LNCaP clone FGC (cell line): ENCODE measurements at regions not wholly inside any gene's neighbourhood (a gene's known extent, or its start where the extent isn't known, plus 50 kb on each side); places are given as distances from the start of the nearest gene placed in this dataset.

ENCODE experiments used
- DNase-seq: peaks from one replicate; pipeline ENCODE4 v3.0.0-alpha.2; 2011; ENCODE audit warnings: low read depth
- H3K4me3 ChIP-seq: 2 replicates; pipeline ENCODE4 v1.5.1; 2011; ENCODE audit warnings: mild to moderate bottlenecking, low read depth, low read length, control low read depth
- TF ChIP-seq, protein P1 (sequence below): IDR thresholded peaks from 2 replicates; pipeline ENCODE4 v1.5.1; 2012; ENCODE audit warnings: mild to moderate bottlenecking; ENCODE audit not compliant: control insufficient read depth, insufficient read depth; ENCODE audit errors: extremely low read depth

DNA sequence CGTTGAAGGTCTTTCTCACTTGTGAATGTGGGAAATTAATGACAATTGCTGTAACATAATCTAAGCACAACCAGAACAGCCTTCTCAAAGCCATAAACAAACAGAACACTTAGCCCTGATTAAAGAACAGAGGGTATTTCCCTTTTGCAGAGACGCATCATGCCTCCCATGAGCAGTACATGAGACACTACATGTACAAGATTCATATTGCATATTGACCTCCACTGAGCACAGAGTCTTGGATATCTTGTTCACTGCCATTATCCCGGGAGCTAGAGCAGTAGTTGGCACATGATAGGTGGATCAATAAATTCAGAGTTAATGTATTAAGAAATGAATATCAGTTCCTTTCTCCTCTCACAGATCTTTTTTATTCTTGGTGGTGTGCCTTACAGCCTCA, 1194.3 kb upstream of the TENM4 start:
- H3K4me3 ChIP-seq: no peak overlapping the region
- DNase-seq: no peak
- TF ChIP-seq, protein P1, sequence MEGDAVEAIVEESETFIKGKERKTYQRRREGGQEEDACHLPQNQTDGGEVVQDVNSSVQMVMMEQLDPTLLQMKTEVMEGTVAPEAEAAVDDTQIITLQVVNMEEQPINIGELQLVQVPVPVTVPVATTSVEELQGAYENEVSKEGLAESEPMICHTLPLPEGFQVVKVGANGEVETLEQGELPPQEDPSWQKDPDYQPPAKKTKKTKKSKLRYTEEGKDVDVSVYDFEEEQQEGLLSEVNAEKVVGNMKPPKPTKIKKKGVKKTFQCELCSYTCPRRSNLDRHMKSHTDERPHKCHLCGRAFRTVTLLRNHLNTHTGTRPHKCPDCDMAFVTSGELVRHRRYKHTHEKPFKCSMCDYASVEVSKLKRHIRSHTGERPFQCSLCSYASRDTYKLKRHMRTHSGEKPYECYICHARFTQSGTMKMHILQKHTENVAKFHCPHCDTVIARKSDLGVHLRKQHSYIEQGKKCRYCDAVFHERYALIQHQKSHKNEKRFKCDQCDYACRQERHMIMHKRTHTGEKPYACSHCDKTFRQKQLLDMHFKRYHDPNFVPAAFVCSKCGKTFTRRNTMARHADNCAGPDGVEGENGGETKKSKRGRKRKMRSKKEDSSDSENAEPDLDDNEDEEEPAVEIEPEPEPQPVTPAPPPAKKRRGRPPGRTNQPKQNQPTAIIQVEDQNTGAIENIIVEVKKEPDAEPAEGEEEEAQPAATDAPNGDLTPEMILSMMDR: no peak

DNA sequence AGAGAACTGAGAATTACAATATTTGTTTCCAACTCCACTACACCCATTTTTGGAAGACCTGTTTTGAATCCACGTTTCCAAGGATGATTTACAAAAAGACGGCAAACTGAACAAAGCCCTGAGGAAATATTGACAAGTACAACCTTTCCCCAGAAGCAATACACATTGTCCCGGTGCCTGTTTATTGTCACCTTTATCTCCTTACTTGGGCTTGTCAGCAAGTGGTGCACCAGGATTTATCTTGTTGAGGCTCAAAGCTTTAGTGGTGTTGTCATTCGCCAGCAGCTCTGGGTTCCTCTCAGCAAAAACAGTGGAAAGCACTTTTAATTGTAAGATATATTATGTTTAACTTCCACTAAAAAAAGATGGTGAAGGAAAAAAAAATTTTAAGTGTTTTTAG, 1191.9 kb upstream of the TENM4 start:
- TF ChIP-seq, protein P1: no peak
- no peak for DNase-seq
- no peak overlapping the region for H3K4me3 ChIP-seq

DNA sequence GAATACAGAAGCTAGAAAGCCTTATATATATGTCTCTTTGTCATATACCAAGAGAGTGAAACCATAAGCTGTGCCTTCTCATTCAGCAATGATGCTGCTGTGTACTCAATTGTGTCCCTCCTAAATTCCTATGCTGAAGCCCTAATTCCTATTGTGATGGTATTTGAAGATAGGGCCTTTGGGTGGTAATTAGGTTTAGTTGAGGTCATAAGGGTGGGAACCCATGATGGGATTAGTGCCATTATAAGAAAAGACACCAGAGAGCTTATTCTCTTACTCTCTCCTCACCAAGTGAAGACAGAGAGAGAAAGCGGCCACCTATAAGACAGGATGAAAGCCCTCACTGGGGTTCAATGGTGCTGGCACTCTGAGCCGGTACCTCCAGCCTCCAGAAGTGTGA, 1191.3 kb upstream of the TENM4 start:
- no peak overlapping the region for H3K4me3 ChIP-seq
- DNase-seq: no peak
- TF ChIP-seq, protein P1: no peak

DNA sequence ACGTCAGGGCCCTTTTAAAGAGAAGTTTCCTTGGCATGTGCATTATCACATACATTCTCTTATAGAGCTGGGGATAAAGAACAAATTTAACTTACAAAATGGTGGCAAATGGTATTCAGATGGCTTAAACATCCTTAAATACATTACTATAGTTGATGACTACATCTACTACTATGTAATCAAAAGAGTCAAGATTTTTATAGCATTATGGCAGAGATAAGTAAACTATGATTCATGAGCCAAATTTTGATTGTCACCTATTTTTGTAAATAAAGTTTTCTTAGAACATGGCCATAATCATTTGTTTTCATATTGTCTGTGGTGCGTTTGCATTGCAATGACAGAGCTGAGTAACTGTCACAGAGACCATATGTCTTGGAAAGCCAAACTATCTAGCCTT, 1188.6 kb upstream of the TENM4 start:
- no peak overlapping the region for H3K4me3 ChIP-seq
- TF ChIP-seq, protein P1: no peak
- no peak for DNase-seq

DNA sequence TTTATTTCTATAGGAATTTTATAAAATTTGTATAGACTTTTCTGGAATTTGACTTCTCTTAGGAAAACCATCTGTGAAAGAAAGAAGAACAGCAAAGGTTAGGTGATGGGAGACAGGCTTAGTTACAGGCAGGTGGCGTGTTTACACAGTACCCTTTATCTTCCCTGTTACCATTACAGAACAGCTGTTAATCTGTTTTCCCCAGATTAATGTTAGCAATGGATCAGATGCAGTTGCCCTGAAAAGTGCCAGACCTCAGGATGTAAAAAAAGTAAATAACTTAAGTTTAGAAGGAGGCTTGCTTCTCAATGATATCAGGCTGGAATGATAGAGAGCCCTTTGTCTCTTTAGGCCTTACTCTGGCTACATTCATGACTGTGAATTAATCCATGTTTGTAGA, 1186.5 kb upstream of the TENM4 start:
- H3K4me3 ChIP-seq: no peak overlapping the region
- TF ChIP-seq, protein P1: no peak
- no peak for DNase-seq

DNA sequence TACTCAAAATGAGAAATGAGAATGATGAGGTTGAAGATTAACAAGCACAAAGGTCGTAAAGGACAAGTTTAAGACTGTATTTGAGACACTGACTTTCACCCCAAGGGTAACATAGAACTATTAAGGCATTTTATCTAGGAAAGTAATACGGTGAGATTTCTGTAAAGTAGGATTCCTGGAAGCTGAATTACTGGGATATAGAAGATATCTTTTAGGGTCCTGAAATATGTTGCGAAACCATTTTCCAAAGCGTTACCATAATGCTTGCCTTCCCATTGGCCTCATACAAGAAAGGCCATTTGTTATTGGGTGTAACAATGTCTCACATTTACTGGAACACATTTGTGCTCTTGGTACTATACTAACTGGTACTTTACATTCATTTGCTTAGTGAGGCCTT, 1185.9 kb upstream of the TENM4 start:
- DNase-seq: no peak
- TF ChIP-seq, protein P1: no peak
- H3K4me3 ChIP-seq: no peak overlapping the region

DNA sequence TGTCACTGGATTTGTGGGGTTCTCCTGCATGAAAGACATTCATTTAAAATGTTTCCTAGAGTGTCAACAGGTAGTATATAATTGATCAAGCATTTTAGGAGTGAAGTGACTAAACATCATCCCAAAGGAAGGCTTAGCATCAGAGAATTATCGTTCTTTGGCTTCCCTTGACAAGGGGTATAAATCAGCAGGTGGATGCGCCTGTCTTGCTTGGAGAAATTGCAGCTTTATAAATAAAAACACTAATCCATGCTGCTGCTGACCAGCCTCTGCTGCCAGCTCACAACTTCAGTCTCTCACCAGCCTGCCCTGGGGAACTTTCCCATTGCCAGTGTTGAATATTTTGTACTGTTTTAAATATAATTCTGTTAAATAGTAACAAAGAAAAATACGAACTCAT, 1184.7 kb upstream of the TENM4 start:
- TF ChIP-seq, protein P1: no peak
- H3K4me3 ChIP-seq: no peak overlapping the region
- no peak for DNase-seq
